ENCODE measurements at regions not wholly inside any gene's neighbourhood (a gene's known extent, or its start where the extent isn't known, plus 50 kb on each side); places are given as distances from the start of the nearest gene placed in this dataset.

DNA sequence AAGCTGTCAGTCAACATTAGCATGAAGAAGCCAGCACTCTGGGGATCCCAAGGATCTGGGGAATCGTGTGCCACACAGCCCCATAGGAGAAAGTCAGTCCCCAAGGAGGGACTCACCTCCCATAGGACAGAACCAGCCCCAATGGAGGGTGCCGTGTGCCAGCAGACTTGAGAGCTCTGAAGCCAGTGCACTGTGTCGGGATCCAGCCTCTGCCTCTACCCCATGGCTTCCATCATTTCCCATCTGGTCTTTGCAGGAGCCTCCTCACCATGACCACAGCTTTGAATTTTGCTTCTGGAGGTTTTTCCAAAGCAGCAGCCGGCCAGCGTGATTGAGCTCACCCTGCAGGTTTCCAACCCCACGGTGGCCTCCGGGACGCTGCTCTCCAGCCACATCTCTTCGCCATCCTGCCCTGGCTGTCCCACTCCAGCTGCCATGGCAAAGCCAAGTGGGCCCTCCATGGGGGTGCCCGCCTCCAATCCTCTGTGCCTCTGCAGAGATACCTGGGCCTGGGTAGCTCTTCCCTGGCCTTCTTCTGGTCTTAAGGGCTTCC, 171.8 kb upstream of the SHH start:
- FAIRE-seq (no peak), DNase-seq (ENCODE audit: low spot score) (no peak)

- FAIRE-seq: no peak
- no peak for DNase-seq (ENCODE audit: low spot score)
These were observed 171.0 kb upstream of the SHH start for GRCh38 chr7:155983176-155983815.

DNA sequence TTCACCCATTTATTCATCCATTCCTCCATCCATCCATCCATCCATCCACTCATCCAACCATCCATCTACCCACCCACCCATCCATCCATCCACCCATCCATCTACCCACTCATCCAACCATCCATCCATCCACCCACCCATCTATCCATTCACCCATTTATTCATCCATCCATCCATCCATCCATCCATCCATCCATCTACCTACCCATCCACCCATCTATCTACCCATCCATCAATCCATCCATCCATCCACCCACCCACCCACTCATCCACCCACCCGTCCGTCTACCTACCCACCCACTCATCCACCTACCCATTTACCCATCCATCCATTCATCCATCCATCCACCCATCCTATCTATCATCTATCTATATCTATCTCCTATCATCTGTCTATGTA, 169.4 kb upstream of the SHH start:
- FAIRE-seq (no peak), DNase-seq (ENCODE audit: low spot score) (no peak)

DNA sequence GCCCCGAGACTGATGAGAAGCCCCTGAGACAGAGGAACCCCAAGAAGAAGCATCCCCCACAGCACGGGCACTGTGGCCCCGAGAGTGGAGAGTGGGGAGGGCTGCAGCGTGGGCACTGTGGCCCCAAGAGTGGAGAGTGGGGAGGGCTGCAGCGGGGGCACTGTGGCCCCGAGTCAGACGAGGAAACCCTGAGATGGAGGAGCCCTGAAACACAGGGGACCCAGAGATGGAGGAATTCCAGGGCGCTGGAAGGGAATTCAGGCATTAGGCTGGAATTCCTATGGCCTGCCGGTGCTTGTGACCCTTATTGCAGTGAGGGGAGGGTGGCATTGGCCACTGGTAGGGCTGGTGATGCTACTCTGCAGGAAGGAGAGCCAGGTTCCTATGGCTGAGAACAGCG, 168.6 kb upstream of the SHH start:
- FAIRE-seq: no peak
- DNase-seq (ENCODE audit: low spot score): no peak

GRCh38 chr7:155979994-155980393, 167.7 kb upstream of the SHH start:
- no peak for FAIRE-seq

GRCh38 chr7:155979566-155979965, 167.3 kb upstream of the SHH start:
- DNase-seq (ENCODE audit: low spot score): no peak
- no peak for FAIRE-seq

More at GRCh38 chr7:155979994-155980393, 167.7 kb upstream of the SHH start:
- no peak for DNase-seq (ENCODE audit: low spot score)

GRCh38 chr7:155975490-155975889, 163.2 kb upstream of the SHH start:
- no peak for DNase-seq (ENCODE audit: low spot score)

GRCh38 chr7:155974186-155974897, 162.1 kb upstream of the SHH start:
- DNase-seq (ENCODE audit: low spot score): no peak
- no peak for FAIRE-seq

More at GRCh38 chr7:155975490-155975889, 163.2 kb upstream of the SHH start:
- no peak for FAIRE-seq

GRCh38 chr7:155973451-155973997, 161.3 kb upstream of the SHH start:
- no peak for FAIRE-seq

DNA sequence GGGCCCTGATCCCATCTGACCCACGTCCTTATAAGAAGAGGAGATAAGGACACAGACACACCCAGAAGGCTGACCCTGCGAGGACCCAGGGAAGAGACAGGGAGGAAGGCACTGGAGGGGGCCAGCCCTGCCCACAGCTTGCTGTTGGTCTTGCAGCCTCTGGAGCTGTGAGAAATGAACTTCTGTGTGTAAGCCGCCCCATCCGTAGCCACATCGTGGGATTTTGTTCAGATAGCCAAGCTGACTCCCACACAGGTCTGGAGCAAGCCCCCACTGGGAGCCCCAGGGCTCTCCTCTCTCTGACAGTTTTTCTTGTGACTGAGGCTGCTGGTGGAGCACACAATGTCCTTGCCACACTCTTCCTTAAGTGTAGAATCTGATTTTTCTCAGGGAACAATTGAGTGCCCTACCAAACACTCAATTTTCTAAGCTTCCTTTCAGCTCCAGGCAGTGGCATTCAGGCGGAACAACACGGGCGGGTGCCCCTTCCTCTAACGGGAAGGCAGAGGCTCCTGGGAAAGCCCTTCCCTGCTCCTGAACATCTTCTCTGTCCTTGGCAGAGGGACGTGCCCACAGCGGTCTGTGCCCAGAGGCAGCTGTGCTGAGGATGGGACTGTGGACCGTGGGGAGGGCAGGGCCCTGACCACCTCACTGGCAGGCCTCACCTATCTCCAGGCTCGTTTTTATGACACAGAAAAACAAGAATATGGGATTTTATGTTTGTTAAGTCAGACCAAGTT, 160.6 kb upstream of the SHH start:
- FAIRE-seq: no peak

More at GRCh38 chr7:155973451-155973997, 161.3 kb upstream of the SHH start:
- DNase-seq (ENCODE audit: low spot score): no peak

GRCh38 chr7:155972247-155972646, 160.0 kb upstream of the SHH start:
- no peak for DNase-seq (ENCODE audit: low spot score)
- no peak for FAIRE-seq

More for the DNA sequence above, 160.6 kb upstream of the SHH start:
- DNase-seq (ENCODE audit: low spot score): no peak

DNA sequence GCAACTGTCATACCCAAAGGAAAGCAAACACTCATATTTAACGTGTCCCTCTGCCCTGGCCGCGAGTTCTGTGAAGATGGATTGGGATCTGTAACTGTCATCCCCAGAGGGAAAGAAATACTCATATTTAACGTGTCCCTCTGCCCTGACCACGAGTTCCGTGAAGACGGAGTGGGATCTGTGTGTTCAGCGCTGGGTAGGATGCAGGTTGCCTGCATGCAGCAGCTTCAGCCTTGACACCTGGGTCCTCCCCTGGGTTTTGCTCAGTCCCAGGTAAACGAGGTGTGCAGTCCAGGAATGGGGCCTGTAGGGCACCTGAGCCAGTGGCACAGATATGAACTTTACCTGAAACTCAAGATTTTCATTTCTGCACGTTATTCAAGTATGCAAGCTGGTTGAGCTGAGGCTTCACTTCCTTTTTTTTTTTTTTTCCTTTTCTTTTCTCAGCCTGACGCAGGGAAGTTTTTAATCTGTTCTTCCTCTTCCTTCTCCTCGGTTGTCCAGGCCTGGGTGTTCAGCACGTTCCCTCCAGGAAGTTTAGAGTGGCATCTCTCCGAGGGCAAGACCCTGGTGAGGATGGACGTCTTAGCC, 159.0 kb upstream of the SHH start:
- DNase-seq (ENCODE audit: low spot score) (no peak), FAIRE-seq (no peak)

- FAIRE-seq (no peak), DNase-seq (ENCODE audit: low spot score) (no peak)
These were observed 157.1 kb upstream of the SHH start for GRCh38 chr7:155969192-155969929.

DNA sequence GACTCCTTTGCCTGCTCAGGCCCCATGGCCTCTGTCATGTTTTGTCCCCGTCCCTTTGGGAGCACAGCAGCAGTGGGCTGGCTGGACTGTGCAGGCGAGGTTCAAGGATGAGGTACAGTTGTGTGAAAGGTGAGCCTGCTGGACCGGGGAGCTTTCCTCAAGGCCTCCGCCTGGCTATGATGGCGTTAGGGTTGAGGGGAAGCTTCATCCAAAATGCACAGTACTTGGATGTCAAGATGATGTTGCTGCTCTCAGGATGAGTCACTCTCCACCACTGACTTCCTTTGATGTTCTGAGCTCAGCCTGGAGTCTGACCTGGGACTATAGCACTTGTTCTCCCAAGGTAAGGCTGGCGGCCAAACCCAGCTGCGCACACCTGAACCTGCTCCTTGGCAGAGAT, 152.7 kb upstream of the SHH start:
- FAIRE-seq (no peak), DNase-seq (ENCODE audit: low spot score) (peak; percentile 24)

GRCh38 chr7:155964543-155964942, 152.3 kb upstream of the SHH start:
- no peak for FAIRE-seq
- no peak for DNase-seq (ENCODE audit: low spot score)

- FAIRE-seq (no peak), DNase-seq (ENCODE audit: low spot score) (no peak)
These were observed 151.5 kb upstream of the SHH start for GRCh38 chr7:155963771-155964195.

- FAIRE-seq: no peak
- no peak for DNase-seq (ENCODE audit: low spot score)
These were observed 151.1 kb upstream of the SHH start for GRCh38 chr7:155963356-155963755.

GRCh38 chr7:155962968-155963300, 150.7 kb upstream of the SHH start:
- DNase-seq (ENCODE audit: low spot score) (no peak), FAIRE-seq (no peak)

DNA sequence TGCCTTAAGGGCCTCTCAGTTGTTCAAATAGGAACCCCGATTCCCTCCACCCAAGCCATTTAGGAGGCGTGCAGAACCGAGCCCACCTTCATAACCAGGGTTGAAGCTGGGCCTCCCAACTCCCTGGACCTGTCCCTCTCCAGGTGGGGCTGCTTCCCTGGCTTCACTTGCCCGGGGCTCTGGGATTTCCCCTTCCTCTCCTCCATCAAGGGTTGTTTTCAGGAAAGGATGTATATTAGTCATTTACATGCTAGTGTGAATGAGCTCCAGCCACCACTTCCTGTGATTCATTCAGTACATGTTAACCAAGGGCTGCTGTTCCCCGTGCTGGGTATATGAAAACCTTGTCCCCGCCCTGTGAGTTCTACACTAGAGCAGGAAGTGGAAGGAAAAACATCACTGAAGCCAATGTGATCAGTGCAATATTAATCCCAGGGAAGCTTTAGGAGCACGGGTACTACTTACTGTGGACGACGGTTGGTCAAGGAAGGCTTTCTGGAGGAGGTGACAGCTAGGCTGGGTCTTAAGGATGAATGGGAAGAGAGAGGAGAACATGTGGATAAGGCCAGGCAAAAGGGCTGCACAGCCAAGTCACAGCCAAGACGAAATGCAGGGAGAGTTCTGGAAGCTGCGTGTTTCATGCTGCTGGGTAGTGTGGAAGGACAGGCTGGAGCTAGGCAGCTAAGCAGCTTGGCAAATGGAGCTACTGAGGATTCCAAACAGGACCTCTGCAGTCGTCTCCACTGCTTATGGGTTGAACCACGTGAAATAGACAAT, 150.1 kb upstream of the SHH start:
- DNase-seq (ENCODE audit: low spot score): peak; percentile 99
- peak; percentile 98 for FAIRE-seq

Data from RCC 7860 (cell line).